HCT116 (cell line): ENCODE measurements at regions not wholly inside any gene's neighbourhood (a gene's known extent, or its start where the extent isn't known, plus 50 kb on each side); places are given as distances from the start of the nearest gene placed in this dataset.

Experiments used
- CEBPB ChIP-seq: IDR thresholded peaks from 2 replicates; pipeline ENCODE4 v1.6.1; 2012; ENCODE audit warnings: low read depth
- EZH2 ChIP-seq: fragments of 200-600 bp; sonication (generic); IDR thresholded peaks from 2 replicates; pipeline ENCODE4 v1.6.1; 2017; ENCODE audit warnings: antibody characterized with exemption, mixed run types
- POLR2A ChIP-seq: IDR thresholded peaks from 2 replicates; pipeline ENCODE4 v1.7.0; 2011; ENCODE audit warnings: borderline replicate concordance; ENCODE audit not compliant: insufficient read depth, insufficient read length; ENCODE audit errors: extremely low read depth
- RAD21 ChIP-seq: IDR thresholded peaks from 2 replicates; pipeline ENCODE4 v1.6.1; 2012; ENCODE audit warnings: low read depth, mild to moderate bottlenecking
- ZFX ChIP-seq: fragments of 450-650 bp; IDR thresholded peaks from 2 replicates; pipeline ENCODE4 v1.6.1; 2017
- TF ChIP-seq, protein P1 (sequence below), 3 experiments: fragments of 200-600 bp in 1 of 3; sonication (generic) in 1 of 3; IDR thresholded peaks in 2 of 3; conservative IDR thresholded peaks in 1 of 3; 2 replicates each; pipeline ENCODE4 v1.5.1; 2012 to 2017; ENCODE audit warnings: low read depth in 2 of 3, low read length in 2 of 3, antibody characterized with exemption in 1 of 3, borderline replicate concordance in 1 of 3, control low read depth in 1 of 3, mild to moderate bottlenecking in 1 of 3, mixed read lengths in 1 of 3, mixed run types in 1 of 3, moderate library complexity in 1 of 3; ENCODE audit not compliant: insufficient read depth in 1 of 3
- TF ChIP-seq, protein P2 (sequence below): IDR thresholded peaks from 2 replicates; pipeline ENCODE4 v1.6.1; 2012

DNA sequence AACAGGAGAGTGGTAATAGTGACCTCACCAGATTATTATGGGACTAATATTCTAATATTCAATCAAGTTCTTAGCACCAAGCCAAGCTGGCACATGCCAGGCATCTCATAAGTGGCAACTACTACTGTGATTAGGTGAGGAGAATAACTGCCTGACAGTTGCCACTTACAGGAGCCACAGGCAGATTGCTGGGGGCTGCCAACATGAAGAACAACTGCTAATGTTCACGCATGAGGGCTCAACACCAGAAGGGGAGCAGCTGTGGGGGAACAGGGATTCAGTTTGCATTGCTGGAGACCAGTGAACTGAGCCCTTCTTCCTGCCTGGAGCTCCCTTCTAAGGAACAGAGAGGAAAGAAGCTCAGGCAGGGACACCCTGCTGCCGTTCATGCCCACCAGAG lies 504.5 kb downstream of the FOXO1 start:
- TF ChIP-seq, protein P1, sequence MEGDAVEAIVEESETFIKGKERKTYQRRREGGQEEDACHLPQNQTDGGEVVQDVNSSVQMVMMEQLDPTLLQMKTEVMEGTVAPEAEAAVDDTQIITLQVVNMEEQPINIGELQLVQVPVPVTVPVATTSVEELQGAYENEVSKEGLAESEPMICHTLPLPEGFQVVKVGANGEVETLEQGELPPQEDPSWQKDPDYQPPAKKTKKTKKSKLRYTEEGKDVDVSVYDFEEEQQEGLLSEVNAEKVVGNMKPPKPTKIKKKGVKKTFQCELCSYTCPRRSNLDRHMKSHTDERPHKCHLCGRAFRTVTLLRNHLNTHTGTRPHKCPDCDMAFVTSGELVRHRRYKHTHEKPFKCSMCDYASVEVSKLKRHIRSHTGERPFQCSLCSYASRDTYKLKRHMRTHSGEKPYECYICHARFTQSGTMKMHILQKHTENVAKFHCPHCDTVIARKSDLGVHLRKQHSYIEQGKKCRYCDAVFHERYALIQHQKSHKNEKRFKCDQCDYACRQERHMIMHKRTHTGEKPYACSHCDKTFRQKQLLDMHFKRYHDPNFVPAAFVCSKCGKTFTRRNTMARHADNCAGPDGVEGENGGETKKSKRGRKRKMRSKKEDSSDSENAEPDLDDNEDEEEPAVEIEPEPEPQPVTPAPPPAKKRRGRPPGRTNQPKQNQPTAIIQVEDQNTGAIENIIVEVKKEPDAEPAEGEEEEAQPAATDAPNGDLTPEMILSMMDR (IDR thresholded peaks at IDR 0.05 in 2 of 3, conservative IDR thresholded peaks at IDR 0.05 in 1 of 3; ENCODE audit: borderline replicate concordance in 1 of 3, insufficient read depth in 1 of 3, low read depth in 2 of 3, low read length in 2 of 3) = no peak
- TF ChIP-seq CEBPB = no peak
- TF ChIP-seq EZH2 = no peak
- TF ChIP-seq, protein P2, sequence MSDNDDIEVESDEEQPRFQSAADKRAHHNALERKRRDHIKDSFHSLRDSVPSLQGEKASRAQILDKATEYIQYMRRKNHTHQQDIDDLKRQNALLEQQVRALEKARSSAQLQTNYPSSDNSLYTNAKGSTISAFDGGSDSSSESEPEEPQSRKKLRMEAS = no peak
- TF ChIP-seq ZFX = no peak
- no peak for TF ChIP-seq RAD21
- TF ChIP-seq POLR2A = no peak
